ENCODE measurements at regions not wholly inside any gene's neighbourhood (a gene's known extent, or its start where the extent isn't known, plus 50 kb on each side); places are given as distances from the start of the nearest gene placed in this dataset.

GRCh38 chr6:130529569-130530149, 163.8 kb downstream of the TMEM200A start:
- Mint-ChIP-seq H3K4me1 (no peaks in the 10 kb centered on the region), H3K9me3 (no peaks in the 10 kb centered on the region), H3K36me3 (ENCODE audit: low read depth) (no peaks in the 10 kb centered on the region), H3K4me3 (no peak overlapping the region), H3K27ac (ENCODE audit: unreplicated experiment) (no peak overlapping the region), H3K27me3 (ENCODE audit: low read depth) (no peaks in the 10 kb centered on the region)
- DNase-seq (ENCODE audit: low read depth, low spot score), result no peak
- no peak for TF ChIP-seq CTCF (conservative IDR thresholded peaks at IDR 0.05)

- Mint-ChIP-seq H3K36me3 (ENCODE audit: low read depth) (peaks cover 9% of the 10 kb centered on the region), H3K9me3 (peaks cover 10% of the 10 kb centered on the region), H3K27me3 (ENCODE audit: low read depth) (no peaks in the 10 kb centered on the region), H3K4me3 (no peak overlapping the region), H3K4me1 (no peaks in the 10 kb centered on the region), H3K27ac (ENCODE audit: unreplicated experiment) (no peak overlapping the region)
- DNase-seq (ENCODE audit: low read depth, low spot score), result no peak
- no peak for TF ChIP-seq CTCF (conservative IDR thresholded peaks at IDR 0.05)
Observed at GRCh38 chr6:130534627-130535026, 168.8 kb downstream of the TMEM200A start.

GRCh38 chr6:130535242-130535641, 169.4 kb downstream of the TMEM200A start:
- no peaks in the 10 kb centered on the region for H3K27me3 Mint-ChIP-seq (ENCODE audit: low read depth)
- no peak for DNase-seq (ENCODE audit: low read depth, low spot score)

GRCh38 chr6:130537447-130537846, 171.6 kb downstream of the TMEM200A start:
- Mint-ChIP-seq H3K36me3 (ENCODE audit: low read depth) (peaks cover 9% of the 10 kb centered on the region), H3K4me3 (no peak overlapping the region), H3K9me3 (peaks cover 16% of the 10 kb centered on the region), H3K27me3 (ENCODE audit: low read depth) (no peaks in the 10 kb centered on the region), H3K4me1 (no peaks in the 10 kb centered on the region), H3K27ac (ENCODE audit: unreplicated experiment) (no peak overlapping the region)
- DNase-seq (ENCODE audit: low read depth, low spot score), result no peak
- no peak for TF ChIP-seq CTCF (conservative IDR thresholded peaks at IDR 0.05)

More at GRCh38 chr6:130535242-130535641, 169.4 kb downstream of the TMEM200A start:
- no peak for TF ChIP-seq CTCF (conservative IDR thresholded peaks at IDR 0.05)
- peaks cover 13% of the 10 kb centered on the region for H3K9me3 Mint-ChIP-seq
- H3K27ac Mint-ChIP-seq (ENCODE audit: unreplicated experiment), result no peak overlapping the region
- peaks cover 9% of the 10 kb centered on the region for H3K36me3 Mint-ChIP-seq (ENCODE audit: low read depth)
- no peaks in the 10 kb centered on the region for H3K4me1 Mint-ChIP-seq
- H3K4me3 Mint-ChIP-seq, result no peak overlapping the region

GRCh38 chr6:130547723-130548122, 181.9 kb downstream of the TMEM200A start:
- TF ChIP-seq CTCF (conservative IDR thresholded peaks at IDR 0.05), result no peak
- Mint-ChIP-seq H3K9me3 (no peaks in the 10 kb centered on the region), H3K36me3 (ENCODE audit: low read depth) (no peaks in the 10 kb centered on the region), H3K27ac (ENCODE audit: unreplicated experiment) (no peak overlapping the region), H3K4me3 (no peak overlapping the region), H3K4me1 (no peaks in the 10 kb centered on the region), H3K27me3 (ENCODE audit: low read depth) (no peaks in the 10 kb centered on the region)
- DNase-seq (ENCODE audit: low read depth, low spot score), result no peak

Data from neural crest cell (in vitro differentiated cells).